GM23248 (cell line): ENCODE measurements at regions not wholly inside any gene's neighbourhood (a gene's known extent, or its start where the extent isn't known, plus 50 kb on each side); places are given as distances from the start of the nearest gene placed in this dataset.

Source experiments
- DNase-seq: peaks from one replicate; pipeline ENCODE4 v3.0.0-alpha.2; 2015
- H2AFZ ChIP-seq: fragments of 200-600 bp; sonication (generic); 2 replicates; pipeline ENCODE4 v1.6.1; 2016; ENCODE audit warnings: antibody characterized with exemption
- H3F3A ChIP-seq: fragments of 200-600 bp; sonication (generic); 2 replicates; pipeline ENCODE4 v1.6.1; 2016; ENCODE audit warnings: mild to moderate bottlenecking, antibody characterized with exemption, mixed run types; ENCODE audit not compliant: insufficient read depth
- H3K27ac ChIP-seq: fragments of 200-600 bp; sonication (generic); 2 replicates; pipeline ENCODE4 v1.5.1; 2016; ENCODE audit warnings: mild to moderate bottlenecking
- H3K27me3 ChIP-seq: fragments of 200-600 bp; sonication (generic); replicated peaks from 2 replicates; pipeline ENCODE4 v1.6.1; 2016; ENCODE audit warnings: mild to moderate bottlenecking; ENCODE audit not compliant: insufficient read depth
- H3K36me3 ChIP-seq: fragments of 200-600 bp; sonication (generic); 2 replicates; pipeline ENCODE4 v1.6.1; 2016; ENCODE audit warnings: low read depth, mild to moderate bottlenecking
- H3K4me1 ChIP-seq: fragments of 200-600 bp; sonication (generic); 2 replicates; pipeline ENCODE4 v1.6.1; 2016; ENCODE audit warnings: mild to moderate bottlenecking; ENCODE audit not compliant: insufficient read depth
- H3K4me2 ChIP-seq: fragments of 200-600 bp; sonication (generic); one replicate; pipeline ENCODE4 v1.6.1; 2016; ENCODE audit warnings: mild to moderate bottlenecking; ENCODE audit not compliant: unreplicated experiment
- H3K4me3 ChIP-seq: fragments of 200-600 bp; sonication (generic); 2 replicates; pipeline ENCODE4 v1.5.1; 2016; ENCODE audit warnings: mild to moderate bottlenecking
- H3K79me2 ChIP-seq: fragments of 200-600 bp; sonication (generic); 2 replicates; pipeline ENCODE4 v1.6.1; 2016; ENCODE audit warnings: mild to moderate bottlenecking; ENCODE audit not compliant: insufficient read depth
- H3K9ac ChIP-seq: fragments of 200-600 bp; sonication (generic); 2 replicates; pipeline ENCODE4 v1.6.1; 2016; ENCODE audit warnings: mild to moderate bottlenecking
- H3K9me2 ChIP-seq: fragments of 200-600 bp; sonication (generic); 2 replicates; pipeline ENCODE4 v1.6.1; 2016; ENCODE audit warnings: mixed run types, mild to moderate bottlenecking, moderate library complexity; ENCODE audit not compliant: insufficient read depth
- H3K9me3 ChIP-seq: fragments of 200-600 bp; sonication (generic); one replicate; pipeline ENCODE4 v1.6.1; 2017; ENCODE audit warnings: low read depth
- H4K20me1 ChIP-seq: fragments of 200-600 bp; sonication (generic); 2 replicates; pipeline ENCODE4 v1.6.0; 2016; ENCODE audit not compliant: insufficient read depth
- EZH2 ChIP-seq: fragments of 200-600 bp; sonication (generic); IDR thresholded peaks from 2 replicates; pipeline ENCODE4 v1.6.1; 2018; ENCODE audit warnings: antibody characterized with exemption, mild to moderate bottlenecking; ENCODE audit not compliant: insufficient read depth, poor library complexity, severe bottlenecking
- EZH2phosphoT487 ChIP-seq: fragments of 200-600 bp; sonication (generic); IDR thresholded peaks from 2 replicates; pipeline ENCODE4 v1.6.1; 2018; ENCODE audit warnings: antibody characterized with exemption, moderate library complexity, mild to moderate bottlenecking, low read depth; ENCODE audit not compliant: insufficient read depth
- WGBS, 2 experiments: methylation state at CpG; one replicate each; pipeline ENCODE4 v1.1.6; 2015 to 2017; ENCODE audit warnings: low lambda C conversion rate in 2 of 2, low coverage in 1 of 2; ENCODE audit errors: missing lambda C conversion rate in 2 of 2; 5-methylcytosine and 5-hydroxymethylcytosine counted together
- in situ Hi-C: fragments of 300-500 bp; cut with MboI; formaldehyde crosslinking; loops from 2 replicates; pipeline ENCODE4 v1.15.0; 2020

DNA sequence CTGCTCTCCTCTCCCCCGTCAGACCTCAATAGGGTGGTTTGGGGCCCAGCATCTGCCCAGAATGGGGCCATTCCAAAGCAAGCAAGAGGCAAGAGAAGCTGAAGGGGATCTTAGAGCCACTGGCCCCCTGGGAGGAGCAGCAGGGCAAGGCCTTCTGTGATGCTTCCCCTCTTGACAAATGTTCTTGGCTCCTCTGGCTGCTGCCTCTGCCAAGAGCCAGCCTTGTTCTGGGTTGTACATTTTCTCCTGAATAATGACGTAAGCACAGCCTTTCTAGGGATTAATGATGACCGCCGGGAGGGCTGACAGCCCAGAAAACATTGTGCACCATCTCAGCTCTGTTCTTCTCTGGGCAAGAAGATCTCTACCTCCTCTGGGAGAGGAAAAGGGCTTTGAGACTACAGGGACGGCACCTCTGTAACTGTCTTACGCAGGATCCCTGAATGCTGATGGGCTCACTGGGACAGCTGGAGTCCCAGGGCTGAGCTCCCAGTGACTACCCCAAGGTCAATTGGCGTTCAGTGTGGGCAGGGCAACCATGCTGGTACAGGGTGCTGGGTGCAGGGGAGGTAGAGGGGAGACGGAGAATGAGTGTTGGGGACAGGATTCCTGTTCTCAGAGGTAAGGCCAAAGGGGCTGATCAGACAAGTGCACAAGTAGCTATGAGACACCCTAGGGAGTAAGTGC lies 253.3 kb downstream of the FAM43A start:
- Histone ChIP-seq H3K9ac (no peak overlapping the region), H3K4me2 (no peak overlapping the region), H4K20me1 (no peaks in the 10 kb centered on the region), H2AFZ (no peak overlapping the region), H3K79me2 (no peaks in the 10 kb centered on the region), H3K27ac (no peak overlapping the region), H3K4me3 (no peak overlapping the region), H3K9me3 (no peaks in the 10 kb centered on the region), H3K9me2 (no peaks in the 10 kb centered on the region), H3K36me3 (no peaks in the 10 kb centered on the region), H3F3A (no peaks in the 10 kb centered on the region), H3K27me3 (peaks cover 3% of the 10 kb centered on the region; the same call in 1 of the 2 replicates), H3K4me1 (no peaks in the 10 kb centered on the region)
- DNase-seq: no peak
- 54 to 57% methylated on average over 7 to 8 of the region's 8 CpGs for WGBS, 2 experiments
- in situ Hi-C loops: no loop called here
- TF ChIP-seq EZH2 (no peak), EZH2phosphoT487 (no peak)

DNA sequence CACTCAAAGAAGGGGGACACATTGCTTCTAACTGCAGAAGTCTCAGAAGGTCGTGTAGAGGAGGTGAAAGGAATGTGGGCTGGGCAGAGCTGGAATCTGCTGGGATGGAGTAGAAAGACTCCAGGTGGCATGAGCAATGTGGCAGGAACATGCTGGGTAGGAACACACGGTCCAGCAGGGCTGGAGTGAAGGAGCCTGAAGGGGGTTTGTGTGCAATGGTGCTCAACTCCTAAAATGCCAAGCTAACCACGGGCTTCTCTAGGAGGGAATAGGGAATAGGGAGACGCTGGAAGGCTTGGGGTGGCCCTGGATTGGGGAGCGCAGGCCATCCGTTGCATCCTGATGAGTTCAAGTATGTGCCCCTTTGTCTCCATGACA lies 253.8 kb downstream of the FAM43A start:
- no peak overlapping the region for H3K4me3 ChIP-seq
- no peak overlapping the region for H2AFZ ChIP-seq
- 70 to 75% methylated on average over 6 of the region's 6 CpGs for WGBS, 2 experiments
- no peaks in the 10 kb centered on the region for H3F3A ChIP-seq
- H4K20me1 ChIP-seq: no peaks in the 10 kb centered on the region
- H3K27me3 ChIP-seq: peaks cover 3% of the 10 kb centered on the region; the same call in 1 of the 2 replicates
- TF ChIP-seq EZH2: no peak
- no peak for TF ChIP-seq EZH2phosphoT487
- H3K36me3 ChIP-seq: no peaks in the 10 kb centered on the region
- no peak overlapping the region for H3K27ac ChIP-seq
- H3K4me1 ChIP-seq: no peaks in the 10 kb centered on the region
- in situ Hi-C loops: no loop called here
- H3K9me3 ChIP-seq: no peaks in the 10 kb centered on the region
- no peak for DNase-seq
- H3K9me2 ChIP-seq: no peaks in the 10 kb centered on the region
- no peak overlapping the region for H3K9ac ChIP-seq
- no peak overlapping the region for H3K4me2 ChIP-seq
- no peaks in the 10 kb centered on the region for H3K79me2 ChIP-seq

DNA sequence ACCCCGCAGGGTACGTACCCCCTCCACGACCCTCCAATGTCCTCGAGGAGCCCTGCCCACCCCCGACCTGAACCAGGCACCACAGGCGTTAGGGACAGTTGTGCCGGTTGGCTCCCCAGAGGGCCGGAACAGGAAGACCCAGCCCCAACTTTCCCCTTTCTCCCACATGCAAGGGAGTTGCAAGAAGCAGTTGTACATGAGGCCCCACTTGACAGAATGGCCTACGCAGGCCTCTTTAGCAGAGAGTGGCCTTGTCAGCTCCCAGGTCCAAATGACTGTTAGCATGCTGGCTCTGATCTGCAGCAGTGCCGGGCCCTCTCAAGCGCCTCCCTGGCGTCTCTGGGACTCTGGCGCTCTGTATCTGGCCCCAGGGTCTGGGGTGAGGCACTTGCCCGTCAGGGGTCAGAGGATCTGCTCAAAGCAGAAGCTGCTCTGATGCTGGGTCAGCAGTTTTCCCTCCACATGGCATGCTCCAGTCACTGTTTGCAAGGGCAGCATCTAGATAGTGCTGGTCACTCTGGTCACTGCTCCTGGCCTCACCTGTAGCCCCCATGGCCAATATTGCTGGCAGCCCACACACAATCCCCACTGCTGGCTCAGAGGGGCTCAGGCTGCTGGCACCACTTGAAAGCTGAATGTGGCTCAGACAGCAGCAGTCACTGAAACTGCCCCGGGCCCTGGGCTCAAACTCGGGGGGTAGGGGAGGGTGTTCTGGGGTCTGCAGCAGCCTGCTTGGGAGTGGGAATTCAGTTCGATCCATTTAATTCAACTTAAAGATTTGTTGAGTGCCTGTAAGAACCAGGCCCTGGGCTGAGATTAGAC lies 254.5 kb downstream of the FAM43A start:
- Histone ChIP-seq H3K4me3 (no peak overlapping the region), H3K79me2 (no peaks in the 10 kb centered on the region), H3K9me3 (no peaks in the 10 kb centered on the region), H4K20me1 (no peaks in the 10 kb centered on the region), H3K9me2 (no peaks in the 10 kb centered on the region), H3K4me2 (no peak overlapping the region), H3K27me3 (peaks cover 3% of the 10 kb centered on the region; the same call in 1 of the 2 replicates), H3F3A (no peaks in the 10 kb centered on the region), H3K27ac (no peak overlapping the region), H2AFZ (no peak overlapping the region), H3K4me1 (no peaks in the 10 kb centered on the region), H3K36me3 (no peaks in the 10 kb centered on the region), H3K9ac (no peak overlapping the region)
- DNase-seq: no peak
- in situ Hi-C loops: no loop called here
- no peak for TF ChIP-seq EZH2
- no peak for TF ChIP-seq EZH2phosphoT487
- 77 to 87% methylated on average over 12 to 17 of the region's 17 CpGs for WGBS, 2 experiments

DNA sequence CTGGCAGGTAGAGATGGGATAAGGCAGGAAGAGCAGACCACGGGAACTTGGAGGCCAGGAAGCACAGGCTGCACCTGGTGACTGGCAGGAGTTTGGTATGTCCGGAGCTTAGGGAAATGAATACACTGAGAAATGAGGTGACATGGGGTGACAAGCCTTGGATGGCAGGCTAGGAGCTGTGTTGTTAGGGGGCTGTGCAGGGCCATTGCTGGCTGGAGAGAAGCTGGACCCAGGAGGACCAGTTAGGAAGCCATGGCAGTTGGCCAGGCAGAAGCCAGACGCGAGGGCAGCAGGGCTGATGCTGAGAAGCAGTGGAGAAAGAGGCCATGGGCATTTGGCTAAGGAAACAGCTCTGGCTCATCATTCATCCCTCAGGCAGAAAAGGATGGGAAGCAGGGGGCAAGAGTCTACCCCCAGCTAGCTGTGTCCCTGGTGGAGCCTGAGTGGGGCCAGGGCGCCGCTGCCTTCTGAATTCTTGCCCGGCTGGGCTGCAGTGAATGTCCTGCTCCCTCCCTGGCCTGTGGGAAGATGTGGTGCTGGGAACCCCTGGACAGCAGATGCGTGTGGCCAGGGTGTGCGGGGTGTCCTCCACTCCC lies 255.8 kb downstream of the FAM43A start:
- Histone ChIP-seq H3K27me3 (peaks cover 3% of the 10 kb centered on the region; the same call in 1 of the 2 replicates), H3K79me2 (no peaks in the 10 kb centered on the region), H3K9me3 (no peaks in the 10 kb centered on the region), H3K9ac (no peak overlapping the region), H3K4me1 (no peaks in the 10 kb centered on the region), H3K4me2 (no peak overlapping the region), H4K20me1 (no peaks in the 10 kb centered on the region), H3K27ac (no peak overlapping the region), H3K36me3 (no peaks in the 10 kb centered on the region), H2AFZ (no peak overlapping the region), H3K9me2 (no peaks in the 10 kb centered on the region), H3K4me3 (no peak overlapping the region), H3F3A (no peaks in the 10 kb centered on the region)
- no peak for DNase-seq
- WGBS, 2 experiments: 85 to 86% methylated on average over 9 of the region's 9 CpGs
- TF ChIP-seq EZH2 (no peak), EZH2phosphoT487 (no peak)
- in situ Hi-C loops: no loop called here
